DMS79 (cell line): ENCODE measurements at regions not wholly inside any gene's neighbourhood (a gene's known extent, or its start where the extent isn't known, plus 50 kb on each side); places are given as distances from the start of the nearest gene placed in this dataset.

Experiments used
- DNase-seq: peaks from one replicate; lab custom pipeline; 2025; lab: John Stamatoyannopoulos, UW

- no peak for DNase-seq
Measured at GRCh38 chr5:117302473-117302872, 727.9 kb upstream of the SEMA6A start.

DNA sequence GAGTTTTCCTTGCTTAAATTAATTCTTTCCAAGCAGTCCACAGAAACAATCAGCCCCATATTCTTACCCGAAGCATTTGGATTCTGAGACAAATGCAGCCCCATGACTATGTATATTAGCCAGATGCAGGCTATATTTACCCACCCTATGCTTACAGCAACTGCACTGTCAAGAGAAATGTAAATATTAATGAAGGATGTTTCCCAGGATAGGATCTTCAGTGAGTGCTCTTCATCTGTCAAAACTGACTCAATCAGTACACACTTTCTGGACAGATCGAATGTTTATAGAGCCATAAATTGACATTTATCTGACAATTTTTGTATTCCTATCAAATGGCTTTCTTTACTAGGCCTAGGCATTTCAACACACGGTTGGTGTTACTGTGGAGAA, 725.3 kb upstream of the SEMA6A start:
- DNase-seq, result no peak

DNA sequence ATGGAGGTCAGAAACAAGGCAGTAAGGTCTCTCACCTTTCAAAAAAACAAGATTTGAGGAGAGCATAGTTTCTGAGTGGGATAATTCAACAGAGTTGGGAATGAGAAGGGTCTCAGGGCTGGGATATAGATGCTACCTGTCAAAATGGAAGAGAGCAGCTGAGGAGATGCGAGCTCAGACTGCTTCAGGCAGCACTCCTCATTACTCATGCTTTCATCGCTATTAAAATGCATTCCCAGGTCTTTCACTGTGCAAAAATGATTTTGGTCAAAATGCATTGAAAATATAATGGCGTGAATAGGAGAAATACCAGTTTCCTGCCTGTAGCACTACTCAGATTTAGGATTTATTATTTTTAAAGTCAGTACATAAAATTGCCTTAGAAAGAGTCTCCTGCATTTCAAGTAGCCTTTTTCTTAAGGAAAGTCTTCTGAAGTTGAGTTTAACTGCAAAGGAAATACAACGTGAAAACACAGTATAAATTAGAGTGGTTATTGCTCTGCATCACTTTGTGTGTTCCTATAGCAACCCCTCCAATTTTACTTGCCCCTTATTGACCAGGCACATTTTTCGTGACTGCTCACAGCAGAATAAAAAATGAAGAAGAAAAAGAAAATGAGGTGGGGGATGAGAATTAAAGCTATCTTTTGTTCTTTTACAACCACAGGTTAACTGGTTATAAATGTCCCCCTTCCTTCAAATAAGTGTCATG, 724.8 kb upstream of the SEMA6A start:
- DNase-seq, result no peak

DNA sequence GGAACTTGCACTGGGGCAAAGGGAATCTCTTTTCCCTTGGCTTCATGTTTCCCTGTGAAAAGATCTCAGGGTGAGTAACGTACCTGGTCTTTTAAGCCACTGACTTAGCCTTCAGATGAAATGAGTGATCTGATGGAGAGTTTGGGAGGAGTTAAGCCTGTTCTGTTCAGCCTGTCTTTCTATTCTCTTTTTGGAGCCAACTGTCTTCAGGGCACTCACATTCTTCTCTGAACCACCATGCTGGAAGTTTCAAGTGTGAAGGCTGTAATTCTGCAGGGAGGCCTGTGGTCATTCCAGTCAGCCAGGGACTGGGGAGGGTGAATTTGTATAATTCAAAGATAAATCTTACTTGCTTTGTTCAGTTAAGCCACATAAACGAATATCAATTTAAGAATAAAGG, 722.2 kb upstream of the SEMA6A start:
- DNase-seq, result no peak

GRCh38 chr5:117295941-117296340, 721.3 kb upstream of the SEMA6A start:
- no peak for DNase-seq

GRCh38 chr5:117286813-117287212, 712.2 kb upstream of the SEMA6A start:
- no peak for DNase-seq

- DNase-seq, result no peak
Measured at GRCh38 chr5:117271656-117272055, 697.0 kb upstream of the SEMA6A start.

DNA sequence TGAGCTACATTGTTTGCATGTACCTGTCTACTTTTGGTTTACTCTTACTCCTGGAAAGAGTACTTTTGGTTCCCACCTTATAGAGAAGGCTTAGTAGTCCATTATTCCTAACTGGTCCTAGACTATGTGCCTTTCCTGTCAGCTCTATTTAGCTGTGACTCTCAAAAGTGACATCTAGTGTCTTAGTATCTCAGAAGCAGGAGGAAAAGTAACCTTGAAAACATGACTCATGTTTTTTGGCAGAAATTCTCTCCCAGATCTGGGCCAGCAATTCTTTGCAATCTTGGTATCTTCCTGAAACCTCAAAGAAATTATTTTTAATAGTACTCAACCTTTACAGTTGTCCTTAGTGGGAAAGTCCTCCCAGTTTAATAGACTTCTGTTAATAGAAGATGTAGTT, 691.7 kb upstream of the SEMA6A start:
- no peak for DNase-seq

- DNase-seq, result no peak
Measured at GRCh38 chr5:117263231-117263630, 688.6 kb upstream of the SEMA6A start.

GRCh38 chr5:117262572-117263131, 688.0 kb upstream of the SEMA6A start:
- no peak for DNase-seq

DNA sequence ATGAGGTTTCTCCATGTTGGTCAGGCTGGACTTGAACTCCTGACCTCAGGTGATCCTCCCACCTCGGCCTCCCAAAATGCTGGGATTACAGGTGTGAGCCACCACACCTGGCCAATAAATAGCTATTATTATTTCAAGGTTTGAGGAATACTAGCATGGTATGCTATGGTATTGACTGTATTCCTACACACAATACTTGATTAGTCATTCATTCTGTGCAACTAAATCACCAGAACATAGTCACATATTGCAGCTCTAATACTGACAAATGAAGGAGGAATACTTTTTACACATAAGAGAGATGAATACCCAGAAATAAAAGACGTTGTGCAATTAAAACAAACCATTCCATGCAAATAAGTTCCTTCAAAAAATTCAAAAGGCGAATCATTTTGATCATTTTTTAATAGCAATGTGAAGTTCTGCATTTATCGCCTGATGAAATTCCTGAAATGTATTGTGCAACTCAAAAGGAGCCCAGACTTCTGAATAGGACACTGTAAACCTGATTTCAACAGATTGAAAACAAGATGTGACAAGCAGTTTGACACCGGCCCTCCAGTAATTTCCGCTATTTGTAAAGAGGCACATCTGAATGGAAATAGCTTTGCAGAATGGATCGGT, 687.4 kb upstream of the SEMA6A start:
- DNase-seq, result no peak

DNA sequence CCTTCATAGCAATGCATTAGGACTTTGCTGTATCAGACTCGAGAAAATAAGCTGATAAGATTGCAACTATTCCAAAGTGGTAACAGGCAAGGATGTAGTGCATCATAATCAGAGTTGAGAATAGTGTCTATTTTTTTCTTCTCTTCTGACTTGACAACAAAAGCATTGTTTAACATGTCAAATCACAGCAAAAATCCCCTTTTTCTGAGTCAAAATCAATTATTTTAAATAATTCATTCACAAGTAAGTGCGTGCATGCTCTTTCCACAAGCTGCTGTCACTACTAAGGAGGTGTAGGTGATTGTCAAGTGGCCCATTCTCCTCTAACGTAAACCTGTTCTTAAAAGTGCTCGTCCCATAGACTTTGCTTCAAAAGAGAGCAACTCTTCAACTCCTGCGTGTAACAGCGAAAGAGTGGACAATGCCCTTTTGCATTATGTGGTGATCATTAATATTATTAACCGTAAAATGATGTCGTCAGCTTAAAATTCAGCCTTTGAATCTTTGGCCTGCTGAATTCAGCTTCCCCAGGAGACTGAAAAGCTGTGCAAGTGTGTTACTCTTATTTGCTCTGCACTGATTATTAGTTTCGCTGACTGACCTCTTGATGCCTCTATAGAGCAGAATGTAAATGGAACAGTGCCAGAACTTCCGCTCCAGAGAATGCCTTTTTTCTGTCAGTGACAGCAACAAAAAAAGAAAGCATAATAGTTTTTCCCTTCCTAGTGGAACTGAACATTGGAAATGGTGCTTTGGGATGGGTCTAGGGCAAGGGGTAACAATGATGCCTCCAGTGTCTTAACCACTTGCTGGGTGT, 680.8 kb upstream of the SEMA6A start:
- DNase-seq, result no peak

DNA sequence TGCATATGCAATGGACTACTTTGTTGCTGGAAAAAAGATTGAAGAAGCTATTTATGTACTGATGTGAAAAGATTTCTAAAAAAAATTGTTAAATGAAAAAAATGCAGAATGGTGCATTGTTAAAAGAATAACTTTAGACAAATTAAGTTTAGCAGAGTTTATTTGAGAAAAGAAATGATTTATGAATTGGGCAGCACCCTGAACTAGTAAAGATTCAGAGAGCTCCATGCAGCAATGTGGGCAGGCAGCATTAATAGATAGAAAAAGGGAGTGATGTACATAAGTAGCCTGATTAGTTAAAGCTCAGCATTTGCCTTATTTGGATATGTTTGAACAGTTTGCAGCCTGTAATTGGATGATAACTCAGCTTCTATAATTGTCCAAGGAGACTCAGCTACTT, 677.9 kb upstream of the SEMA6A start:
- no peak for DNase-seq

GRCh38 chr5:117249086-117249815, 674.6 kb upstream of the SEMA6A start:
- DNase-seq, result no peak

- DNase-seq, result no peak
Measured at GRCh38 chr5:117246424-117246823, 671.8 kb upstream of the SEMA6A start.

DNA sequence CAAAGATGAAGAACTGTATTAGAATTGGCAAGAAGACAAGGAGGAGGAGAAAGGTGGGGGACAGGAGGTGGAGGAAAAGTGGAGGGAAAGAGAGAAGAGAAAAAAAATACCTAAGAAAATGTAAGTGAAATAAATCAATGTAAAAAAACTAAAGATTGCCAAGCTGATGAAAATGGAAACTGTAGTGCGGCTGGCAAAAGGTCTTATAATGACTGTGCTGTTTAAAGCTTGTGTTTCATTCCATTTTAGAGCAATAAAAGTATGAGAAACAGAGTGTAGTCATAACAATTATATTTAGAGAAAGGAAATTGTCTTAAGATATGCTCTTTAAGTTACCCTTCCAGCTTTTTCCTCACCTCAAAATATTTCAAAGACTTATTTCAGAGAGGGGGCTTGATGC, 670.5 kb upstream of the SEMA6A start:
- no peak for DNase-seq

- no peak for DNase-seq
Measured at GRCh38 chr5:117242028-117242427, 667.4 kb upstream of the SEMA6A start.

DNA sequence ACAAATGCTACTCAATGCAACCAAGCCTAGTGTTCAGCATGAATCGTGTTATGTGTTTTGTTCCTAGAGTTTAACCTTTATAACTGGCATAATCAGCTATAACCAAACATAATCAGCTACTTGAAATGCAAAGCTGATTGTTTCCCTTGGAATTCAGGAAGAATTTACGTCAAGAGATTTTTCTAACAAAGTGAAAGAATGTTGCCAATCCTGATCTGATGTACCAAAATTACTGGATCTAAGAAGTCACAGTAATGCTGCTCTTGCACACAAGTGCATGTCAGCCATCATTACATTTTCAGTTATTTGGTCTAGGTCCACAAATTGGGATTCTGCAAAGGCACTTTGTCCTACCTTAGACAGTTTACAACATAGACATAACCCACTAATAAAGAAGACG, 662.3 kb upstream of the SEMA6A start:
- DNase-seq, result no peak

- DNase-seq, result no peak
Measured at GRCh38 chr5:117235786-117236185, 661.2 kb upstream of the SEMA6A start.

- no peak for DNase-seq
Measured at GRCh38 chr5:117230375-117230774, 655.8 kb upstream of the SEMA6A start.

DNA sequence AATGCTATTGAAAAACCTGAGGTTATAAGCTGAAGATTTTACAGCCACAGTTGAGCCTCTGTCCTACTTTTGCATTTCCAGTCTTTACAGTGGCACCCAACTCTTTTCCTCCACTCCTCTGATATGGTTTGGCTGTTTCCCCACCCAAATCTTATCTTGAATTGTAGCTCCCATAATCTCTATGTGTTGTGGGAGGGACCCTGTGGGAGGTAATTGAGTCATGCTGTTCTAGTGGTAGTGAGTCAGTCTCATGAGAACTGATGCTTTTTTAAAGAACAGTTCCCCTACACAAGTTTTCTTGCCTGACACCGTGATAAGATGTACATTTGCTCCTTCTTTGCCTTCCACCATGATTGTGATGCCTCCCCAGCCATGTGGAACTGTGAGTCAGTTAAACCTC, 646.1 kb upstream of the SEMA6A start:
- DNase-seq, result no peak

DNA sequence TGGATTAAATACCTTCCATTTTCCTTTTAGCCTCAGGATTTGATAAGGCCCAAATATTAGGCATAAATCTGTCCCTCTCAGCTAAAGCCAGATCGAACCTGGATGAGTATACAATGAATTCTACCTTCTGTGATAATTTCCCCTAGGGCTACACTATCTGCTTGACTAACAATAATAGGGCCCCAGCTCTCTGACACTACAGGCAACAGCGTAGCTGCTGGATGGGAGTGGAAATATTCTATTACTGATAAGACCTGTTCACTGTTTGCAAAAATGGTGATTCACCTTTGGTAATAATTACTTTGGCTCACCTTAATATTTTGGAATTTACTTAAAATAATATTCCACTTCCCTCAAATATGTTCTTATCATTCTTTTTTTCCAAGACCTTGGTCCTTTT, 644.2 kb upstream of the SEMA6A start:
- DNase-seq, result no peak
